HCT116 (cell line): ENCODE measurements at regions not wholly inside any gene's neighbourhood (a gene's known extent, or its start where the extent isn't known, plus 50 kb on each side); places are given as distances from the start of the nearest gene placed in this dataset.

ENCODE experiments used
- ATAC-seq: fragments of 200-7000 bp; cut with Tn5 transposase; 2 replicates; pipeline ENCODE4 v1.9.1; 2020; ENCODE audit warnings: mild to moderate bottlenecking, moderate library complexity
- BruUV-seq: library from RNA; stranded (reverse); fragments of 400-500 nt; replicated peaks from 2 replicates; lab custom pipeline; 2021; lab: Mats Ljungman, UMichigan
- CTCF ChIA-PET: fragments of 300-600 bp; sonication (Branson Sonifier 250); formaldehyde crosslinking; loops from one replicate; lab custom pipeline; 2021; ENCODE audit warnings: antibody characterized with exemption; lab: Charles Lee
- POLR2A ChIA-PET: fragments of 300-600, 350-600 bp; sonication (Branson Sonifier 250); formaldehyde crosslinking; loops from one replicate; lab custom pipeline; 2021; ENCODE audit warnings: antibody characterized with exemption; lab: Charles Lee
- RAD21 ChIA-PET, 2 experiments: fragments of 300-600 bp; sonication (Branson Sonifier 250); formaldehyde crosslinking; loops; one replicate each; lab custom pipeline; 2023; ENCODE audit warnings: low total read pairs in 2 of 2; ENCODE audit not compliant: uncharacterized antibody in 2 of 2, unreplicated experiment in 2 of 2, low non-redundant PET in 1 of 2; lab: Charles Lee
- DNase-seq: peaks from one replicate; pipeline ENCODE4 v3.0.0-alpha.2; 2010; ENCODE audit warnings: low read depth, low spot score
- H2AFZ ChIP-seq: fragments of 200-600 bp; shearing (Covaris generic), sonication (generic); 2 replicates; pipeline ENCODE4 v1.6.1; 2017; ENCODE audit warnings: low read depth, mixed run types, mixed read lengths, antibody characterized with exemption, low read length; ENCODE audit not compliant: poor library complexity, severe bottlenecking
- H3K27ac ChIP-seq: 2 replicates; pipeline ENCODE4 v1.5.1; 2012; ENCODE audit warnings: low read depth, low read length
- H3K27me3 ChIP-seq: fragments of 200-600 bp; sonication (generic); 2 replicates; pipeline ENCODE4 v1.6.1; 2016; ENCODE audit warnings: mixed run types, low read length, mixed read lengths; ENCODE audit not compliant: insufficient read depth
- H3K36me3 ChIP-seq, 2 experiments: fragments of 200-500 bp in 1 of 2; fragments of 200-600 bp in 1 of 2; sonication (Bioruptor generic) in 1 of 2; sonication (generic) in 1 of 2; 2 replicates each; pipeline versions ENCODE4 v1.5.1 to v1.6.1; 2014 to 2016; ENCODE audit warnings: low read length in 2 of 2, inconsistent platforms in 1 of 2, mixed read lengths in 1 of 2, mixed run types in 1 of 2; ENCODE audit not compliant: insufficient read depth in 2 of 2, control insufficient read depth in 1 of 2
- H3K4me1 ChIP-seq, 2 experiments: fragments of 200-600 bp in 1 of 2; sonication (generic) in 1 of 2; 2 replicates each; pipeline versions ENCODE4 v1.5.1 to v1.6.1; 2012 to 2017; ENCODE audit warnings: low read length in 2 of 2, inconsistent platforms in 1 of 2, mild to moderate bottlenecking in 1 of 2, mixed read lengths in 1 of 2, mixed run types in 1 of 2, moderate library complexity in 1 of 2; ENCODE audit not compliant: insufficient read depth in 2 of 2, control insufficient read depth in 1 of 2
- H3K4me2 ChIP-seq: fragments of 200-600 bp; sonication (generic); 2 replicates; pipeline ENCODE4 v1.6.1; 2017; ENCODE audit warnings: mixed run types, low read length, mixed read lengths
- H3K4me3 ChIP-seq, 2 experiments: fragments of 200-600 bp in 1 of 2; sonication (generic) in 1 of 2; replicated peaks in 1 of 2; 2 replicates each; pipeline ENCODE4 v1.5.1; 2011 to 2016; ENCODE audit warnings: low read length in 2 of 2, control low read depth in 1 of 2, low read depth in 1 of 2, mild to moderate bottlenecking in 1 of 2, mixed read lengths in 1 of 2, mixed run types in 1 of 2
- H3K79me2 ChIP-seq: fragments of 200-600 bp; sonication (generic); 2 replicates; pipeline ENCODE4 v1.6.1; 2017; ENCODE audit warnings: mild to moderate bottlenecking, mixed run types, low read length, moderate library complexity, mixed read lengths; ENCODE audit not compliant: insufficient read depth
- H3K9ac ChIP-seq: fragments of 200-600 bp; sonication (generic); 2 replicates; pipeline ENCODE4 v1.6.1; 2016; ENCODE audit warnings: low read length, mixed read lengths
- H3K9me2 ChIP-seq: fragments of 200-600 bp; sonication (generic), shearing (Covaris generic); 2 replicates; pipeline ENCODE4 v1.6.1; 2017; ENCODE audit warnings: mixed run types, mild to moderate bottlenecking, moderate library complexity; ENCODE audit not compliant: insufficient read depth
- H3K9me3 ChIP-seq, 2 experiments: fragments of 200-500 bp in 1 of 2; fragments of 200-600 bp in 1 of 2; sonication (Bioruptor generic) in 1 of 2; sonication (generic) in 1 of 2; 2 replicates each; pipeline ENCODE4 v1.6.1; 2014 to 2017; ENCODE audit warnings: low read length in 2 of 2, mixed read lengths in 2 of 2, inconsistent platforms in 1 of 2, low read depth in 1 of 2, mild to moderate bottlenecking in 1 of 2, mixed run types in 1 of 2, moderate library complexity in 1 of 2; ENCODE audit not compliant: control insufficient read depth in 1 of 2, insufficient read depth in 1 of 2
- H4K20me1 ChIP-seq: fragments of 200-600 bp; sonication (generic), shearing (Covaris generic); 2 replicates; pipeline ENCODE4 v1.6.1; 2017; ENCODE audit warnings: mixed run types, mild to moderate bottlenecking, moderate library complexity; ENCODE audit not compliant: insufficient read depth
- CBX3 ChIP-seq: IDR thresholded peaks from 2 replicates; pipeline ENCODE4 v1.6.1; 2012; ENCODE audit warnings: low read depth
- FOSL1 ChIP-seq: IDR thresholded peaks from 2 replicates; pipeline ENCODE4 v1.6.1; 2012; ENCODE audit warnings: low read depth
- JUND ChIP-seq: IDR thresholded peaks from 2 replicates; pipeline ENCODE4 v1.6.1; 2012
- RAD21 ChIP-seq: IDR thresholded peaks from 2 replicates; pipeline ENCODE4 v1.6.1; 2012; ENCODE audit warnings: low read depth, mild to moderate bottlenecking
- intact Hi-C: fragments of 100-400 bp; cut with micrococcal nuclease; formaldehyde crosslinking; loops from 2 replicates; pipeline ENCODE4 v1.10.0; 2022

DNA sequence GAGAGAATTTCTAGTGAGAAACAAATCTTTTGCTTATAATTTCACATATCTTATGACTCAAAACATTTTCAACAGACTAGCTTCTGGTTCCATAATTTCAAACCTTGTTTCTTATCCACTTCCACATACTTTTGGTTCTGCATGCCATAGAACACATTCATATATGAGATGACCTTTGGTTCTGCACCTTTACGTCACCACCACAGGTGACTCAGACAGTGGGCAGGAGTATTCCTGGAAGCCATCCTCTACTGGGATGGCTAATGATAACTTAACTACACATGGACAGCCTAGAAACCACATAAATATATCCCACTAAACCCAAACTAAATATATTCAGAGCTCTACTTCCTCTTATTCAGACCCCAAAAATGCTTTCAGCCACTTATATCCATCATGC lies 133.3 kb downstream of the DCK start:
- RAD21 ChIA-PET, result no interaction called here
- Histone ChIP-seq H3K27ac (no peak overlapping the region), H3K9me2 (no peaks in the 10 kb centered on the region), H3K4me2 (peak overlapping the region; percentile 41; the same call in 1 of the 2 replicates), H3K79me2 (no peaks in the 10 kb centered on the region), H3K36me3 (no peaks in the 10 kb centered on the region), H3K9ac (no peak overlapping the region), H3K4me3 (no peak overlapping the region), H4K20me1 (no peaks in the 10 kb centered on the region), H3K9me3 (no peaks in the 10 kb centered on the region), H2AFZ (no peak overlapping the region), H3K4me1 (peaks cover 0 to 11% of the 10 kb centered on the region in 2 experiments; a peak in 2 of 4 replicates), H3K27me3 (no peaks in the 10 kb centered on the region)
- intact Hi-C loops, result no loop called here
- POLR2A ChIA-PET, result no interaction called here
- no TSS peak for BruUV-seq
- TF ChIP-seq JUND (peak; percentile 26; the same call in 1 of the 2 replicates), FOSL1 (no peak)
- CTCF ChIA-PET, result no interaction called here
- peak; percentile 70 for ATAC-seq
- peak; percentile 8 for DNase-seq

DNA sequence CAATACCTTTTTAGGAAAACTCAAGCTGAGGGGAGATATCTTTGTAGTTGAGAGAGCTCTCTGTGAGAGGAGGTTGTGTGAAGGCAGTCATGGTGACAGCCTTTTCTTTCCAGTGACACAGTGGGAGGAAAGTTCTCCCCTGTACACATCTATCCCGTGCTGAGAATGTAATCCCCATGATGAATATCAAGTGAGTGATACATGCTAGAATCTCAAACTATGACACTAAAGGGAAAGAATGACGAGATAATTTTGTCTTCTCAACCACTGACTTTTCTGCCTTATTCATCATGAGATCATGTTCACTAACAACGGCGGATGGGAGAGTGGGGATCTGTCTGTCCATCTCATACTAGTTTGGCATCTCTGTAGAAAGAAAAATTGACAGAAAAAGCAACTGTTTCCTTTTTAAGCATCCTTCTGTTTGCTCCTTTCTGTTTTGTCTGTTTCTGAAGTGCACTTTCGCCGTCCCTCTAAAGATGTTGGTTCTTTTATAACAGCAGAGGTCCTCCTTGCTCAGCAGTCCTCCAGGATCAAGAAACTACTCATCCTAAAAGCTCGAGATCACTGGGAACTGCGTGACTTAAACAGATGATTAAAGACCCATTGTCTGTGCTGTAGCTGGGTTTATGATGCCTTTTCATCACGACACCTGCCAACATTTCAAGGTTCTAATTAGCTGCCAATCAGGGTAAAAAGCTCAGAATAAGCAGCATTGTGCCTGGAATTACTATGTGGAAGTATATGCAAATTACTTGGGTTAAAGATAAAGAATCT lies 137.6 kb downstream of the DCK start:
- no peak overlapping the region for H3K9ac ChIP-seq
- BruUV-seq, result no TSS peak
- peaks cover 0 to 15% of the 10 kb centered on the region in 2 experiments; a peak in 2 of 4 replicates for H3K4me1 ChIP-seq
- no peak for DNase-seq
- POLR2A ChIA-PET, result no interaction called here
- H3K9me3 ChIP-seq, result no peaks in the 10 kb centered on the region
- H2AFZ ChIP-seq, result no peak overlapping the region
- no peak overlapping the region for H3K4me2 ChIP-seq
- TF ChIP-seq CBX3 (no peak), RAD21 (peak; percentile 15; the same call in 1 of the 2 replicates)
- TF ChIP-seq, all 23 proteins: peak for 1
- Histone ChIP-seq H3K27me3 (no peaks in the 10 kb centered on the region), H3K79me2 (no peaks in the 10 kb centered on the region), H4K20me1 (no peaks in the 10 kb centered on the region), H3K4me3 (no peak overlapping the region), H3K36me3 (no peaks in the 10 kb centered on the region), H3K27ac (no peak overlapping the region), H3K9me2 (no peaks in the 10 kb centered on the region)
- CTCF ChIA-PET, result no interaction called here
- ATAC-seq, result no peak
- intact Hi-C loops, result no loop called here
- RAD21 ChIA-PET, result no interaction called here
